BE2C (cell line): ENCODE measurements at regions not wholly inside any gene's neighbourhood (a gene's known extent, or its start where the extent isn't known, plus 50 kb on each side); places are given as distances from the start of the nearest gene placed in this dataset.

ENCODE experiments used
- DNase-seq: peaks from one replicate; pipeline ENCODE4 v3.0.0-alpha.2; 2020
- H3K27me3 ChIP-seq: fragments of 250-450 bp; sonication (Bioruptor Pico); 2 replicates; pipeline ENCODE4 v1.5.1; 2020; ENCODE audit warnings: mild to moderate bottlenecking
- H3K36me3 ChIP-seq: fragments of 250-450 bp; sonication (Bioruptor Pico); 2 replicates; pipeline ENCODE4 v1.5.1; 2020; ENCODE audit warnings: mild to moderate bottlenecking
- H3K4me1 ChIP-seq: fragments of 250-450 bp; sonication (Bioruptor Pico); 2 replicates; pipeline ENCODE4 v1.5.1; 2020
- H3K4me3 ChIP-seq: 2 replicates; pipeline ENCODE4 v1.5.1; 2011; ENCODE audit warnings: low read depth, low read length
- H3K9me3 ChIP-seq: fragments of 250-450 bp; sonication (Bioruptor Pico); 2 replicates; pipeline ENCODE4 v1.5.1; 2020
- CTCF ChIP-seq: IDR thresholded peaks from 2 replicates; pipeline ENCODE4 v1.5.1; 2012; ENCODE audit warnings: mild to moderate bottlenecking, low read depth, low read length

GRCh38 chr10:85187047-85187446 lies 858.7 kb downstream of the CCSER2 start:
- Histone ChIP-seq H3K4me3 (no peak overlapping the region), H3K36me3 (no peaks in the 10 kb centered on the region), H3K9me3 (no peaks in the 10 kb centered on the region), H3K4me1 (no peaks in the 10 kb centered on the region), H3K27me3 (no peaks in the 10 kb centered on the region)
- DNase-seq = peak; percentile 21
- no peak for TF ChIP-seq CTCF

- Histone ChIP-seq H3K4me3 (no peak overlapping the region), H3K4me1 (no peaks in the 10 kb centered on the region), H3K9me3 (no peaks in the 10 kb centered on the region), H3K27me3 (no peaks in the 10 kb centered on the region), H3K36me3 (no peaks in the 10 kb centered on the region)
- no peak for DNase-seq
- no peak for TF ChIP-seq CTCF
These were observed 860.5 kb downstream of the CCSER2 start for GRCh38 chr10:85188770-85189484.

- Histone ChIP-seq H3K27me3 (no peaks in the 10 kb centered on the region; the same call in none of the 2 replicates), H3K36me3 (no peaks in the 10 kb centered on the region), H3K9me3 (no peaks in the 10 kb centered on the region), H3K4me3 (no peak overlapping the region), H3K4me1 (no peaks in the 10 kb centered on the region)
- no peak for TF ChIP-seq CTCF
- no peak for DNase-seq
These were observed 865.4 kb downstream of the CCSER2 start for GRCh38 chr10:85193796-85194195.

GRCh38 chr10:85194706-85195105 lies 866.3 kb downstream of the CCSER2 start:
- H3K4me1 ChIP-seq = no peaks in the 10 kb centered on the region
- no peaks in the 10 kb centered on the region for H3K36me3 ChIP-seq
- DNase-seq = no peak
- TF ChIP-seq CTCF = no peak
- no peak overlapping the region for H3K4me3 ChIP-seq
- no peaks in the 10 kb centered on the region; the same call in none of the 2 replicates for H3K27me3 ChIP-seq
- H3K9me3 ChIP-seq = no peaks in the 10 kb centered on the region

- H3K27me3 ChIP-seq = no peaks in the 10 kb centered on the region; the same call in none of the 2 replicates
- no peak overlapping the region for H3K4me3 ChIP-seq
- H3K4me1 ChIP-seq = no peaks in the 10 kb centered on the region
- no peaks in the 10 kb centered on the region for H3K9me3 ChIP-seq
- DNase-seq = no peak
- H3K36me3 ChIP-seq = no peaks in the 10 kb centered on the region
- TF ChIP-seq CTCF = no peak
These were observed 867.2 kb downstream of the CCSER2 start for GRCh38 chr10:85195596-85195995.

GRCh38 chr10:85204814-85205213 lies 876.4 kb downstream of the CCSER2 start:
- DNase-seq = no peak
- H3K27me3 ChIP-seq = peaks cover 4% of the 10 kb centered on the region
- H3K4me3 ChIP-seq = no peak overlapping the region
- H3K9me3 ChIP-seq = no peaks in the 10 kb centered on the region
- H3K4me1 ChIP-seq = no peaks in the 10 kb centered on the region
- TF ChIP-seq CTCF = no peak
- H3K36me3 ChIP-seq = no peaks in the 10 kb centered on the region
